ENCODE measurements at regions not wholly inside any gene's neighbourhood (a gene's known extent, or its start where the extent isn't known, plus 50 kb on each side); places are given as distances from the start of the nearest gene placed in this dataset.

DNA sequence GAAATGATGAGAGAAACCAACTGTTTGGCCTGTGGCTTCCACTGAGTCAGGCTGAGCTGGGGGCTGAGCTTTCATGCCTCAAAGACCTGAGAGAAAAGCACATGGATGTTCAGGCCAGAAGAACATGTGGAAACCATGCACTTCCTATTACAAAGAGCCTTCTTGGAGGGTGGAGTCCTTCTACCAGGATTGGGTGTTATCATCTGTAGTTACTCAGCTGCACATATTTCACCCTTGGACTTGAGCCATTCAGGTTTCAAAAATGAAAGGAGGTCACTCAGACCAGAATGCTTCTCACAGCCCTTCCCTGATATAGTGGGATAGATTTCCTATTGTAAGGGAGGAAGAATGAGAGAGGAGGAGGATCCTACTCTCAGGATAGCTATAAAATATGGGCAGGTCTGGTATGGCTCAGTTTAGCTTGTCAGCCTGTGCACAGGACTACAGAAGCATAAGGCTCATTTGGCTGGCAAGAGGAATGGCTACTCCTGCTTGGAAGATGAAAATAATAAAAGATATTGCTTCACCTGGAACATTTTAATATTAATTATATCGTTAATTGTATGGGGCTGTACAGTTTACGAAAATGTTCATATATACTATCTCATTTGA lies 173.6 kb upstream of the TMC3 start:
- WGBS (ENCODE audit: insufficient coverage, low coverage, missing lambda C conversion rate), result 0% methylated on average over 2 of the region's 2 CpGs
- no peak for FAIRE-seq
- in situ Hi-C loops (cut with MboI), result no loop called here

More for the DNA sequence above, 173.6 kb upstream of the TMC3 start:
- H4K20me1 ChIP-seq (replicated peaks; ENCODE audit: control insufficient read depth, insufficient read depth, low read length), result no peaks in the 10 kb centered on the region
- no peaks in the 10 kb centered on the region for H3K36me3 ChIP-seq (ENCODE audit: control insufficient read depth, insufficient read depth, low read length)
- no peak overlapping the region for H2AFZ ChIP-seq (ENCODE audit: low read depth, low read length)
- BruUV-seq (replicated peaks), result no TSS peak
- intact Hi-C loops (cut with micrococcal nuclease), result no loop called here
- no peaks in the 10 kb centered on the region for H3K9me3 ChIP-seq (replicated peaks; ENCODE audit: control insufficient read depth, insufficient read depth, low read depth, low read length)
- H3K9ac ChIP-seq (ENCODE audit: insufficient read depth in 1 of 2, low read depth in 2 of 2, low read length in 2 of 2), result no peak overlapping the region
- H3K27me3 ChIP-seq (ENCODE audit: control insufficient read depth in 2 of 2, insufficient read depth in 2 of 2, low read length in 2 of 2), result no peaks in the 10 kb centered on the region; a peak in 2 of 5 replicates
- no peak overlapping the region for H3K4me2 ChIP-seq (ENCODE audit: insufficient read depth, low read length)
- CTCF ChIA-PET (ENCODE audit: low intra/inter-chr PET ratio), result no interaction called here
- no peaks in the 10 kb centered on the region for H3K9me1 ChIP-seq (ENCODE audit: control insufficient read depth, insufficient read depth, low read length)
- no peak for DNase-seq (ENCODE audit: extremely low read depth in 1 of 4, low spot score in 3 of 4)
- H3K79me2 ChIP-seq (ENCODE audit: control insufficient read depth, insufficient read depth, low read length), result no peaks in the 10 kb centered on the region
- POLR2A ChIA-PET, result no interaction called here
- no peak overlapping the region for H3K4me3 ChIP-seq
- no peak for TF ChIP-seq TEAD1 (CRISPR knock-in tag; IDR thresholded peaks at IDR 0.05)
- TF ChIP-seq, protein P1, sequence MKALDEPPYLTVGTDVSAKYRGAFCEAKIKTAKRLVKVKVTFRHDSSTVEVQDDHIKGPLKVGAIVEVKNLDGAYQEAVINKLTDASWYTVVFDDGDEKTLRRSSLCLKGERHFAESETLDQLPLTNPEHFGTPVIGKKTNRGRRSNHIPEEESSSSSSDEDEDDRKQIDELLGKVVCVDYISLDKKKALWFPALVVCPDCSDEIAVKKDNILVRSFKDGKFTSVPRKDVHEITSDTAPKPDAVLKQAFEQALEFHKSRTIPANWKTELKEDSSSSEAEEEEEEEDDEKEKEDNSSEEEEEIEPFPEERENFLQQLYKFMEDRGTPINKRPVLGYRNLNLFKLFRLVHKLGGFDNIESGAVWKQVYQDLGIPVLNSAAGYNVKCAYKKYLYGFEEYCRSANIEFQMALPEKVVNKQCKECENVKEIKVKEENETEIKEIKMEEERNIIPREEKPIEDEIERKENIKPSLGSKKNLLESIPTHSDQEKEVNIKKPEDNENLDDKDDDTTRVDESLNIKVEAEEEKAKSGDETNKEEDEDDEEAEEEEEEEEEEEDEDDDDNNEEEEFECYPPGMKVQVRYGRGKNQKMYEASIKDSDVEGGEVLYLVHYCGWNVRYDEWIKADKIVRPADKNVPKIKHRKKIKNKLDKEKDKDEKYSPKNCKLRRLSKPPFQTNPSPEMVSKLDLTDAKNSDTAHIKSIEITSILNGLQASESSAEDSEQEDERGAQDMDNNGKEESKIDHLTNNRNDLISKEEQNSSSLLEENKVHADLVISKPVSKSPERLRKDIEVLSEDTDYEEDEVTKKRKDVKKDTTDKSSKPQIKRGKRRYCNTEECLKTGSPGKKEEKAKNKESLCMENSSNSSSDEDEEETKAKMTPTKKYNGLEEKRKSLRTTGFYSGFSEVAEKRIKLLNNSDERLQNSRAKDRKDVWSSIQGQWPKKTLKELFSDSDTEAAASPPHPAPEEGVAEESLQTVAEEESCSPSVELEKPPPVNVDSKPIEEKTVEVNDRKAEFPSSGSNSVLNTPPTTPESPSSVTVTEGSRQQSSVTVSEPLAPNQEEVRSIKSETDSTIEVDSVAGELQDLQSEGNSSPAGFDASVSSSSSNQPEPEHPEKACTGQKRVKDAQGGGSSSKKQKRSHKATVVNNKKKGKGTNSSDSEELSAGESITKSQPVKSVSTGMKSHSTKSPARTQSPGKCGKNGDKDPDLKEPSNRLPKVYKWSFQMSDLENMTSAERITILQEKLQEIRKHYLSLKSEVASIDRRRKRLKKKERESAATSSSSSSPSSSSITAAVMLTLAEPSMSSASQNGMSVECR (CRISPR knock-in tag; IDR thresholded peaks at IDR 0.05), result no peak
- no peak for TF ChIP-seq KLF6 (CRISPR knock-in tag; IDR thresholded peaks at IDR 0.05; ENCODE audit: borderline replicate concordance)
- TF ChIP-seq GATA2 (CRISPR knock-in tag; IDR thresholded peaks at IDR 0.05), result no peak
- TF ChIP-seq KAT2B (IDR thresholded peaks at IDR 0.05; ENCODE audit: low read depth, low read length), result no peak
- TF ChIP-seq CBFA2T3 (IDR thresholded peaks at IDR 0.05), result no peak
- TF ChIP-seq, protein P2, sequence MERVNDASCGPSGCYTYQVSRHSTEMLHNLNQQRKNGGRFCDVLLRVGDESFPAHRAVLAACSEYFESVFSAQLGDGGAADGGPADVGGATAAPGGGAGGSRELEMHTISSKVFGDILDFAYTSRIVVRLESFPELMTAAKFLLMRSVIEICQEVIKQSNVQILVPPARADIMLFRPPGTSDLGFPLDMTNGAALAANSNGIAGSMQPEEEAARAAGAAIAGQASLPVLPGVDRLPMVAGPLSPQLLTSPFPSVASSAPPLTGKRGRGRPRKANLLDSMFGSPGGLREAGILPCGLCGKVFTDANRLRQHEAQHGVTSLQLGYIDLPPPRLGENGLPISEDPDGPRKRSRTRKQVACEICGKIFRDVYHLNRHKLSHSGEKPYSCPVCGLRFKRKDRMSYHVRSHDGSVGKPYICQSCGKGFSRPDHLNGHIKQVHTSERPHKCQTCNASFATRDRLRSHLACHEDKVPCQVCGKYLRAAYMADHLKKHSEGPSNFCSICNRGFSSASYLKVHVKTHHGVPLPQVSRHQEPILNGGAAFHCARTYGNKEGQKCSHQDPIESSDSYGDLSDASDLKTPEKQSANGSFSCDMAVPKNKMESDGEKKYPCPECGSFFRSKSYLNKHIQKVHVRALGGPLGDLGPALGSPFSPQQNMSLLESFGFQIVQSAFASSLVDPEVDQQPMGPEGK (CRISPR knock-in tag; IDR thresholded peaks at IDR 0.05; ENCODE audit: borderline replicate concordance), result no peak
- TF ChIP-seq TRIM24 (IDR thresholded peaks at IDR 0.05), result no peak
- no peak for TF ChIP-seq ZNF384 (IDR thresholded peaks at IDR 0.05; ENCODE audit: low read depth, low read length)
- TF ChIP-seq FOXA3 (CRISPR knock-in tag; conservative IDR thresholded peaks at IDR 0.05 in 1 of 2, IDR thresholded peaks at IDR 0.05 in 1 of 2), result no peak
- no peak for TF ChIP-seq TAF1 (IDR thresholded peaks at IDR 0.05; ENCODE audit: control insufficient read depth, extremely low read depth, insufficient read depth, low read length, severe bottlenecking)
- no peak for TF ChIP-seq POLR2H (tag; IDR thresholded peaks at IDR 0.05; ENCODE audit: low read depth)
- no peak for TF ChIP-seq DIDO1 (tag; IDR thresholded peaks at IDR 0.05; ENCODE audit: low read depth)
- TF ChIP-seq ZKSCAN3 (CRISPR knock-in tag; IDR thresholded peaks at IDR 0.05), result no peak
- TF ChIP-seq RBM34 (IDR thresholded peaks at IDR 0.05; ENCODE audit: borderline replicate concordance, insufficient read depth, low read length), result no peak
- ATAC-seq, result no peak
- no peak overlapping the region for H3K27ac ChIP-seq (ENCODE audit: extremely low read depth, low read depth, low read length)
- no peaks in the 10 kb centered on the region for H3K4me1 ChIP-seq (replicated peaks in 1 of 2; ENCODE audit: control insufficient read depth in 2 of 2, insufficient read depth in 2 of 2, low read length in 2 of 2)
